ENCODE measurements at regions not wholly inside any gene's neighbourhood (a gene's known extent, or its start where the extent isn't known, plus 50 kb on each side); places are given as distances from the start of the nearest gene placed in this dataset.

DNA sequence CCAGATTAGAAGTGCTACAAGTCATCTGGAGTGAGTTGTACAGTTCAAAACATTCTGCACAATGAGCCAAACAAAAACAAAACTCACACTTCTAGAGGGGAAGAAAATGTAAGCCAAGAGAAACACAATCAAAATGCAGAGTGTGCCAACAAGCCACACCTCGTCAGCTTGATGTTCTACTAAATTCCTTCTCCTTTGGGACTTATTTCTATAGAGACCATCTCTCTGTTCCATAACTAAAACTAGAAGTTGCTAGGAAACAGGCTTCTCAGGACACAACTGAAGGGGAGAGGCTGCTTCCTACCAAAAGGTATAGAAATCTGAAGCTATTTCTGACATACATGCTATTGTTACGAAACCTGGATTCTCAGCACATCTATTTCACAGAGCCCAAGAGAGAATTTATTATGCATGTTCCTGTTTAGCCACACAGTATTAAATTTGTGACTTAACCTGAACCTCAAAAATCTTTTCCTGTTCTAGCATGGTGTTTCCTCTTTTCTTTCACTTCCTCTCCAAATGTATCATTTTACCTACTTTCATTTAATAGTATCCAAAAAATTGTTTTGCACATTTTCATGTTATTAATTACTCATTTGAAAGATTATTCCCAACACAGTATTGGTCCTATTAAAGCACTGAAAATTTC is 211.4 kb upstream of the CCDC150 start:
- no peaks in the 10 kb centered on the region for H3K9me3 Mint-ChIP-seq
- no peaks in the 10 kb centered on the region for H3K4me1 Mint-ChIP-seq (ENCODE audit: low read depth in 2 of 2)
- H3K4me3 Mint-ChIP-seq = no peak overlapping the region
- DNase-seq (ENCODE audit: low spot score) = no peak
- H3K27me3 Mint-ChIP-seq = peaks cover 20 to 30% of the 10 kb centered on the region in 2 donors
- no peak overlapping the region for H3K27ac Mint-ChIP-seq
- ATAC-seq = no peak
- no peaks in the 10 kb centered on the region for H3K36me3 Mint-ChIP-seq

DNA sequence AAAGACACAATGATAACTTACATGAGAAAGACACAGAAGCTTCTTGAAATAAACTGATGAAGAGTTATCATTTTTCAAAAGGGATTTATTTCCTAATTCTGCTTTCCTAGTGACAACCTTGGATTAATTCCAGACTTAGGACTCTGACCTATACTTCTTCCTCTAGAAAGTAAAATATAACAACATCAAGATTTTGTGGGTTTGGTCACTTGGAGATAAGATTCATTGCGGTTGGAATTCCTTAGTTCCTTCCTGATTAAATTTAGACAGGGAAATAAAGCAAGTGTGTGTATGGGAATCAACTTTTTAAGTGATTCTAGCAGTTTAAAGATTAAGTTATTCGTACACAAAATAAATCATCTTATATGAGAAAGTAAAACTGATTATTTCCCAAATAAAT is 208.4 kb upstream of the CCDC150 start:
- no peaks in the 10 kb centered on the region for H3K4me1 Mint-ChIP-seq (ENCODE audit: low read depth in 2 of 2)
- DNase-seq (ENCODE audit: low spot score) (no peak), ATAC-seq (no peak)
- H3K36me3 Mint-ChIP-seq = no peaks in the 10 kb centered on the region
- no peak overlapping the region for H3K4me3 Mint-ChIP-seq
- no peaks in the 10 kb centered on the region for H3K9me3 Mint-ChIP-seq
- H3K27me3 Mint-ChIP-seq = peaks cover 21 to 25% of the 10 kb centered on the region in 2 donors
- no peak overlapping the region for H3K27ac Mint-ChIP-seq

DNA sequence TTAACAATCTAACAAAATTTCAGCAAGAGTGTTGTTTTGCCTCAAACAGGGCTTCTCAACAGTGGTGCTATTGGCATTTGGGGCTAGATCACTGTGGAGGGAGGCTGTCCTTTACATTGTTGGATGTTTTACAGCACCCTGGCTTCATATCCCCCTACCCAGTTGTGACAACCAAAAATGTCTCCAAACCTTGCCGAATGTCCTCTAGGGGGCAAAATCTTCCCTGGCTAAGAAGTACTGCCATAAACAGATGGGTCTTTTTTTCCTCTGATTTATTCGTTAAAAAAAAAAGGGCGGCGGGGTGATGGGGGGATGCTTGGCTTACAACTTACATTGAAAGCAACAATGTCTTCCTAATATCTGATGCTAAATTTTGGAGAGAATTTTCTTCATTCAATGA is 207.6 kb upstream of the CCDC150 start:
- Mint-ChIP-seq H3K36me3 (no peaks in the 10 kb centered on the region), H3K27ac (no peak overlapping the region), H3K27me3 (peaks cover 22 to 29% of the 10 kb centered on the region in 2 donors), H3K4me1 (ENCODE audit: low read depth in 2 of 2) (no peaks in the 10 kb centered on the region), H3K9me3 (no peaks in the 10 kb centered on the region), H3K4me3 (no peak overlapping the region)
- ATAC-seq (no peak), DNase-seq (ENCODE audit: low spot score) (no peak)

DNA sequence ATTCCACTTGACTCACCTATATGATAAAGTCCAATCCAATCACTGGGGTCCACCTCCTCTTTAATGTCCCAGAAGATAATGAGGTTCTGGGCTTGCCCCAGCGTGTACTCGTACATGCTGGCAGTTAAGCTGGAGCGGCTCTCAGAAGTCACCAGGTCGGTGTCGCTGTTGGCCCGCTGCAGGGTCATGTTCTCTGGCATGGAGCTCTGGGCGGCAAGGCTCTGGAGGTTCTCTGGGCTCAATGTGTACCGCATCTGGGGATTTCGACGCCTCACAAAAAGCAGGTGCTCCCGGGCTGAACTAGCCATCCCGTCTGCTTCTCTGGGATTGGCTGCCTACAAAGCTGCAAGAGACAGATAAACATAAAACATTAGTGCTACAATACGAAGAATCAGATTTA is 206.4 kb upstream of the CCDC150 start:
- no peak overlapping the region for H3K4me3 Mint-ChIP-seq
- H3K9me3 Mint-ChIP-seq = no peaks in the 10 kb centered on the region
- peaks cover 28 to 41% of the 10 kb centered on the region in 2 donors for H3K27me3 Mint-ChIP-seq
- no peaks in the 10 kb centered on the region for H3K36me3 Mint-ChIP-seq
- H3K27ac Mint-ChIP-seq = no peak overlapping the region
- DNase-seq (ENCODE audit: low spot score) (no peak), ATAC-seq (no peak)
- H3K4me1 Mint-ChIP-seq (ENCODE audit: low read depth in 2 of 2) = no peaks in the 10 kb centered on the region

DNA sequence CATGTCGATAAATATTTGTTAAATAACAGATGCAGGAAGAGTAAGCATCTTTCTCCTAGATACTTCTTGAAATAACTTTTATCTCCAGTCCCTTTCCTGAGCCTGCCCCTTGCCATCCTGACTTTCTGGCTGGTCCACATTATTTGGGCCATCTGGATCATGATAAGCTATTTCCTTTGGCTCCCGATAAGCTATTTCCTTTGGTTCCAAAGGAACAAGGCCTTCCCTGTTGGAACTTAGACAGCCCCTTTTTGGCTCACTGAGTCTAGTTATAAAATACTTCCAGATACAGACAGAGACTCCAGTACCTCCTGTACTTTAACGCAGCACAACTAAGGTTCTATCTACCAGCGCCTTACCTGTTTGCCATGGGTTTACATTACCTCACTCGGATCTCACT is 205.3 kb upstream of the CCDC150 start:
- Mint-ChIP-seq H3K36me3 (no peaks in the 10 kb centered on the region), H3K4me3 (no peak overlapping the region), H3K27me3 (peaks cover 27 to 37% of the 10 kb centered on the region in 2 donors), H3K4me1 (ENCODE audit: low read depth in 2 of 2) (no peaks in the 10 kb centered on the region), H3K27ac (no peak overlapping the region), H3K9me3 (no peaks in the 10 kb centered on the region)
- no peak for DNase-seq (ENCODE audit: low spot score)
- ATAC-seq = no peak

DNA sequence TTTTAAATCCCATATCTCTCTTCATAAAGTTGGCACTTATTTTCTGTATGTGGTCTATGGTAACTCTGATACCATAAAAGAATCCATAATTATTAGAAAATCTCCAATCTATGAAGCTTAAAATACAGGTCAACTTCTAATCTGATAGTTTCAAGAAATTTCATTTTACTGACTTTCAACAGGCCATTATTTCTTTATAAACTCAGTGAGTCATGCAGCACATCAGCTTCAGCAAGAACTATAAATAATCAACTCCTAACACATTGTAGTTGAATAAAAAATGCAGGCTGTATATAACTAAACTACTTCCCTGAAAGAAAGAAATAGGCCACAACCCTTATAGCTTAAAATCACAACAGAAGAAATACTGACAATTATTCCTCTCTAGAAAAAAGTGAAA is 204.3 kb upstream of the CCDC150 start:
- no peak overlapping the region for H3K27ac Mint-ChIP-seq
- H3K4me3 Mint-ChIP-seq = no peak overlapping the region
- H3K36me3 Mint-ChIP-seq = no peaks in the 10 kb centered on the region
- H3K9me3 Mint-ChIP-seq = no peaks in the 10 kb centered on the region
- no peaks in the 10 kb centered on the region for H3K4me1 Mint-ChIP-seq (ENCODE audit: low read depth in 2 of 2)
- H3K27me3 Mint-ChIP-seq = peaks cover 31 to 38% of the 10 kb centered on the region in 2 donors
- ATAC-seq (no peak), DNase-seq (ENCODE audit: low spot score) (no peak)

DNA sequence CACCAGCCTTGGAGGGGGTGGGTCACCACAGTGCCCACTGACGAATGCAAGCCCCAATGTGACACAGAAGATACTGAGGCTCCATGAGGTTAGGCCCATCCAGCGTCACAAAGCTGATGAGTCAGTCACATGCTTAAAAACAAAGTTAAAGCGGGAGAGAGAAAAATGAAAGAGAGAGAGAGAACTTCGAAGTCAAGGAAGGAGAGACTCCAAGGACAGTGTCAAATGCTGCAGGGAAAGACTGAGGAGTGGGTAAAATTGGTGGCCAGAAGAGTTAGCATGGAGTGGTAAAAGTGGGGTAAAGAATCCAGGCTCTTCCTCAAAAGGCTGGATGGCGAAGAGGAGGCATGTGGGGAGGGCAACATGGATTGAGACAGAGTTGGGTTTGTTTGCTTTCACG is 201.9 kb upstream of the CCDC150 start:
- no peaks in the 10 kb centered on the region for H3K9me3 Mint-ChIP-seq
- ATAC-seq (no peak), DNase-seq (ENCODE audit: low spot score) (no peak)
- H3K27me3 Mint-ChIP-seq = peaks cover 21 to 28% of the 10 kb centered on the region in 2 donors
- H3K27ac Mint-ChIP-seq = no peak overlapping the region
- no peaks in the 10 kb centered on the region for H3K36me3 Mint-ChIP-seq
- H3K4me1 Mint-ChIP-seq (ENCODE audit: low read depth in 2 of 2) = no peaks in the 10 kb centered on the region
- H3K4me3 Mint-ChIP-seq = no peak overlapping the region

DNA sequence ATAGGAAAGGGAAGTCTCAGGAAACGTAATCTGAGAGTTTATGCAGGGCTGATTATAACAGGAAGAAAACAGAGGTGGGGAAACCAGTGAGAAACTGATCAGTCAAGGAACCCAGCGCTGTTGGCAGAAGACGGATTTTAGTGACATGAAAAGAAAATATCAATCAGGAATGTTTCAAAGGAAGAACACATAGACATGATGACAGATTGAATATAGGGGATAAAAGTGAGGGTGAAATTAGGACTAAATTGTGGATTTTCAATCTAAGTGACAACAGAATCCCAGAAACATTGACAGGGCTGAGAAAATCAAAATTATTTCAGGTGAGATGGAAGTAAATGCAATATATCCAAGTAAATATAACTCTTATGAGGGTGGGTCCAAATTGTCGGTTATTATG is 199.8 kb upstream of the CCDC150 start:
- DNase-seq (ENCODE audit: low spot score) = no peak
- H3K36me3 Mint-ChIP-seq = no peaks in the 10 kb centered on the region
- no peak overlapping the region for H3K27ac Mint-ChIP-seq
- ATAC-seq = no peak
- H3K9me3 Mint-ChIP-seq = no peaks in the 10 kb centered on the region
- H3K27me3 Mint-ChIP-seq = peaks cover 17 to 35% of the 10 kb centered on the region in 2 donors
- H3K4me3 Mint-ChIP-seq = no peak overlapping the region
- no peaks in the 10 kb centered on the region for H3K4me1 Mint-ChIP-seq (ENCODE audit: low read depth in 2 of 2)

DNA sequence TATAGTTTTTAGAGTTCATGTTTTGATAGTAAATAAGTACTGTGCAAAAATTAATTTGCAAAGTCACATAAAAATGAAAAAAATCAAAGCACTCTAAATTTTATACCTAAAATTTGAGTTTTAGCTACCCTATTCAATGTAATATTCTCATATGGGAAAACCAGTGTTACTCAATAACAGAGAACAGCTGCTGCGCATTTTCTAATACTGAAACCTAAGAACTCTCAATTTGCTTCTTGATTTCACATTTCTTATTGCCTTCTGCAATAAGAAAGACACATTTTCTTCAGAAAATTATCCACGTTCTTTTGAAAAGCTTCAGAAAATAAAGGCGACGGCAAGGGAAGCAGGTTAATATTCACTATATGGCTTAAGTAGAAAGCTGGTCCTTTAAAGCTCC is 199.1 kb upstream of the CCDC150 start:
- H3K36me3 Mint-ChIP-seq = no peaks in the 10 kb centered on the region

DNA sequence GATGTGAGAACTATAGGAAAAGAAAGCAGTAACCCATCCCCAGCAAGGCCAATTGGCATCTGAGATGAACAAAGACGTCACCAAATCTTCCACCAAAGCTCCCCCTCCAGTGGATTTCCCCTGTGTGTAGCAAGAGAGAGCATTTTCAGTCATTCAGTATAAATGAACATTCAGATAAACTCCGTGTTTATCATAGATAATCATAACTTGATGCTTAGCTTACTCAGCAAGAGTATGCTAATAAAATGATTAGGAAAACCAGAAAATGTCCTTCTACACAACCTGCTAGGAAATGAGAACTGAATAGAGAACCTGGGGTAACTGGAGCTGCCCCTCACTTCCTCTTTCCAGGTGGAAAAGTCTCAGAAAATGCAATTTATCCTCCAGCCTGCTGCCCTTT is 198.0 kb upstream of the CCDC150 start:
- DNase-seq (ENCODE audit: low spot score) (no peak), ATAC-seq (no peak)
- no peaks in the 10 kb centered on the region for H3K4me1 Mint-ChIP-seq (ENCODE audit: low read depth in 2 of 2)
- H3K27ac Mint-ChIP-seq = no peak overlapping the region
- H3K27me3 Mint-ChIP-seq = peaks cover 21 to 44% of the 10 kb centered on the region in 2 donors
- no peaks in the 10 kb centered on the region for H3K36me3 Mint-ChIP-seq
- H3K4me3 Mint-ChIP-seq = no peak overlapping the region
- H3K9me3 Mint-ChIP-seq = no peaks in the 10 kb centered on the region

More for the DNA sequence above, 199.1 kb upstream of the CCDC150 start:
- no peaks in the 10 kb centered on the region for H3K9me3 Mint-ChIP-seq
- no peak overlapping the region for H3K27ac Mint-ChIP-seq
- H3K4me3 Mint-ChIP-seq = no peak overlapping the region
- H3K27me3 Mint-ChIP-seq = peaks cover 17 to 35% of the 10 kb centered on the region in 2 donors
- ATAC-seq (no peak), DNase-seq (ENCODE audit: low spot score) (no peak)
- no peaks in the 10 kb centered on the region for H3K4me1 Mint-ChIP-seq (ENCODE audit: low read depth in 2 of 2)

DNA sequence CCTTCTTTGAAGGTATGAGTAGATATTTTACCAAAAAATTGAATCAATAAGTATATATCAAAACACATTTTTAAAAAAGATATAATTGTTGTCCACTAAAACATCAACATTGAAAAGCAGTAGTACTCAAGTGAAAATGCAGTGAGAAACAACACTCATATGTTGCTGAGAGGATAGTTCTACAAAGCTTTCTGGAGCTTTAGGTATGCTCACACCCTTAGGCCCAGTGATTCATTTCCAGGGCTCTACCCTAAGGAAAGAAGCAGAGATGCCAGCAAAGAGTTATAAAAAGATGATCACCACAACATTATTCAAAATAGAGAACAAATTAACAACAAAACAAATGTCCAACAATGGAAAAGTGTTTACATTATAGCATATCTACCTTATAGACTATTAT is 197.3 kb upstream of the CCDC150 start:
- no peaks in the 10 kb centered on the region for H3K4me1 Mint-ChIP-seq (ENCODE audit: low read depth in 2 of 2)
- ATAC-seq = no peak
- DNase-seq (ENCODE audit: low spot score) = no peak
- peaks cover 18 to 38% of the 10 kb centered on the region in 2 donors for H3K27me3 Mint-ChIP-seq
- no peak overlapping the region for H3K27ac Mint-ChIP-seq
- H3K36me3 Mint-ChIP-seq = no peaks in the 10 kb centered on the region
- H3K9me3 Mint-ChIP-seq = no peaks in the 10 kb centered on the region
- H3K4me3 Mint-ChIP-seq = no peak overlapping the region

DNA sequence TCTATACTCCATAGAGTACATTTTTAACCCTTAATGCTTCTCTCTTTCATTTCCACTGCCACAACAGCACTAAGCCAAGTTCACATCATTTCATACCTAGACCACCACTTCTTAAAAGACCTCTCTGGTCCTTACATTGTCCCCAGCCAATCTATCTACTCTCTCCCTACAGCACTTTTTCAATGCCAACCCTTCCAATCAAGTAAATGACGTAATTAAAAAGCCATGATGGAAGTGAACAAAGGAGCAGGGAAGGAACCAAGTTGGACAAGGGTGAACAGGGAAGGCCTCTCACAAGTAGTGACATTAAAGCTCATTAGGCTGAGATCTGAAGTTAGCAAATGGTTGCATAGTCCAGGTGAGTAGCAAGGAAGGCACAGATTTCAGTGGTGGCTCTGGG is 195.1 kb upstream of the CCDC150 start:
- no peak overlapping the region for H3K4me3 Mint-ChIP-seq
- no peak for DNase-seq (ENCODE audit: low spot score)
- no peaks in the 10 kb centered on the region for H3K9me3 Mint-ChIP-seq
- no peak for ATAC-seq
- peaks cover 10 to 31% of the 10 kb centered on the region in 2 donors for H3K27me3 Mint-ChIP-seq
- H3K4me1 Mint-ChIP-seq (ENCODE audit: low read depth in 2 of 2) = no peaks in the 10 kb centered on the region
- H3K27ac Mint-ChIP-seq = no peak overlapping the region
- no peaks in the 10 kb centered on the region for H3K36me3 Mint-ChIP-seq

DNA sequence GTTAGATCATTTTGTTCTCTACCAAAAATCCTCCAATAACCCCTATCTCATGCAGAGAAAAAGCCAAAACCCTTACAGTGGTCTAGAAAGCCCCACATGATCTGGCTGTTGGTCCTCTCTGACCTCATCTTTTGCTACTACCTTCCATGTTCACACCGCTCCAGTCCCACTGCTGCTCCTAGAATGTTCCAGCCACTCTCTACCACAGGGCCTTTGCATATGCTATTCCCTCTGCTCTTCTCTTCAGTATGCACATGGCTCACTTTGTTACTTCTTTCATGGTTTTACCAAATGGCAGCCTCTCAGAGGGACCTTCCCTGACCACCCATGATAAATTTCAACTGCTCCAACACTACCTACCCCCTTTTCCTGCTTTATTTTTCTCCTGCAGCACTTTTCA is 193.5 kb upstream of the CCDC150 start:
- DNase-seq (ENCODE audit: low spot score) = no peak
- Mint-ChIP-seq H3K36me3 (no peaks in the 10 kb centered on the region), H3K9me3 (no peaks in the 10 kb centered on the region), H3K4me1 (ENCODE audit: low read depth in 2 of 2) (no peaks in the 10 kb centered on the region), H3K27me3 (peaks cover 8 to 25% of the 10 kb centered on the region in 2 donors), H3K4me3 (no peak overlapping the region), H3K27ac (no peak overlapping the region)
- ATAC-seq = no peak

DNA sequence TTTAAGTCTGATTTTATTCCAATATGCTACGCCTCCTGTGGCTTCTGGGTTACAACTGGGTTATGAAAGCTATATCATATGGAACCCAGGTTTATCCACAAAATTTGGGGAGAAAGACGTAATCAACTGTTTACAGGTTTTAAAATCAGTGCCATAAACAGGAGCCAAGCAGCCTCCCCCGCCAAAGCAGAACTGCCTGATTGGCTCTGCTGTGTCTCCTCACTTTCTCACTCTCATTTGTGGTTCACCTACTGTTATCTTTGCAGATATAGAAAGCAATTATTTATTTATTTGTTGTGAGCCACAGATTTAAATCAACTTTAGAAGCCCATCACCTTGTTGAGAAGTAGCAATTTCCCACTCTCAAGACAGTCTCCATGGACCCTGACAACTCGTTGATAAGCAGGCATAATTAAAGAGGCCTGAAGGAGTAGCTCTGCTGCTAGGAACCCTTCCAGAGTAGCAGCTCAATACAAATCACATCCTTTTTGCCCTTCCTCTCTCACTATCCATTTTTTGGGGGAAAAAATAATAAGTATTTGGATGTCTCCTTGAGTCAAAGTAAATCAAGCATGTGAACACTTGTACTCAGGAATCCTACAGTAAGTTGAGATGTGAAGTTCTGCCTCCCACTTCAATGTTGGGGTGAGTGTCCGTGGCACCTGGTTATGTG is 191.0 kb upstream of the CCDC150 start:
- no peak overlapping the region for H3K27ac Mint-ChIP-seq
- ATAC-seq (no peak), DNase-seq (ENCODE audit: low spot score) (no peak)
- no peaks in the 10 kb centered on the region for H3K36me3 Mint-ChIP-seq
- peaks cover 11 to 32% of the 10 kb centered on the region in 2 donors for H3K27me3 Mint-ChIP-seq
- H3K4me1 Mint-ChIP-seq (ENCODE audit: low read depth in 2 of 2) = no peaks in the 10 kb centered on the region
- H3K4me3 Mint-ChIP-seq = no peak overlapping the region
- no peaks in the 10 kb centered on the region for H3K9me3 Mint-ChIP-seq

DNA sequence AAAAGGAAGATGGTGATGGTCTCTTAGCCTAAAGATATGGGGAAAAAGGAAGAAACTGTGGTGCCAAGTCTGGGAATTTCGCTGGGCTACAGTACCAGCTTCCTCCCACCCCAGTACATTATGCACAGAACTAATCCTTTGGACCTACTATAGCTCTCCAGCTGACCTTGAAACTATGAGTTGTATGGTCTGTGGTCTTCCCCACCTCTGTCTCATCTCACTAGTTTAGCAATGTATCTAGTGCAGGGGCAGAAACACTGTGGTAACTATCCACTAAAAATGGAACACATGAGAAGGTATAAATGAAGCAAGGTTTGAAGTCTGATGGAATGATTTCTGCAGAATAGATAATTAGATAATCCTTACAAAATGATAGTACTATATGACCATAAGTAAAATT is 190.4 kb upstream of the CCDC150 start:
- H3K27me3 Mint-ChIP-seq = peaks cover 11 to 34% of the 10 kb centered on the region in 2 donors

More for the DNA sequence above, 190.4 kb upstream of the CCDC150 start:
- H3K4me1 Mint-ChIP-seq (ENCODE audit: low read depth in 2 of 2) = no peaks in the 10 kb centered on the region
- H3K4me3 Mint-ChIP-seq = no peak overlapping the region
- no peak for ATAC-seq
- H3K27ac Mint-ChIP-seq = no peak overlapping the region
- H3K9me3 Mint-ChIP-seq = no peaks in the 10 kb centered on the region
- H3K36me3 Mint-ChIP-seq = no peaks in the 10 kb centered on the region
- DNase-seq (ENCODE audit: low spot score) = no peak

Measured in natural killer cell treated with Interleukin-12 subunit alpha and Interleukin-12 subunit beta and Interleukin-15 and Interleukin-18, amount 100 ng/mL, for 72 hours (primary cell).